ENCODE measurements at regions not wholly inside any gene's neighbourhood (a gene's known extent, or its start where the extent isn't known, plus 50 kb on each side); places are given as distances from the start of the nearest gene placed in this dataset.

GRCh38 chr2:42863751-42864150, 71.4 kb upstream of the HAAO start:
- DNase-seq: no peak

GRCh38 chr2:42863320-42863719, 70.9 kb upstream of the HAAO start:
- DNase-seq: no peak

GRCh38 chr2:42862669-42863185, 70.3 kb upstream of the HAAO start:
- no peak for DNase-seq

GRCh38 chr2:42861321-42861720, 68.9 kb upstream of the HAAO start:
- no peak for DNase-seq

- no peak for DNase-seq
Measured at GRCh38 chr2:42860319-42861094, 68.1 kb upstream of the HAAO start.

- DNase-seq: no peak
Measured at GRCh38 chr2:42859791-42860190, 67.4 kb upstream of the HAAO start.

- DNase-seq: peak; percentile 23
Measured at GRCh38 chr2:42859006-42859552, 66.7 kb upstream of the HAAO start.

- no peak for DNase-seq
Measured at GRCh38 chr2:42858140-42859005, 66.0 kb upstream of the HAAO start.

- no peak for DNase-seq
Measured at GRCh38 chr2:42856891-42857632, 64.7 kb upstream of the HAAO start.

- no peak for DNase-seq
Measured at GRCh38 chr2:42856106-42856860, 63.9 kb upstream of the HAAO start.

- DNase-seq: no peak
Measured at GRCh38 chr2:42855221-42855970, 63.0 kb upstream of the HAAO start.

- DNase-seq: no peak
Measured at GRCh38 chr2:42854207-42854818, 61.9 kb upstream of the HAAO start.

- DNase-seq: no peak
Measured at GRCh38 chr2:42853549-42854206, 61.3 kb upstream of the HAAO start.

- DNase-seq: no peak
Measured at GRCh38 chr2:42852798-42853197, 60.4 kb upstream of the HAAO start.

GRCh38 chr2:42851740-42852250, 59.4 kb upstream of the HAAO start:
- no peak for DNase-seq

- no peak for DNase-seq
Measured at GRCh38 chr2:42851186-42851585, 58.8 kb upstream of the HAAO start.

GRCh38 chr2:42850016-42850805, 57.8 kb upstream of the HAAO start:
- no peak for DNase-seq

GRCh38 chr2:42849311-42849710, 56.9 kb upstream of the HAAO start:
- no peak for DNase-seq

GRCh38 chr2:42848726-42849290, 56.4 kb upstream of the HAAO start:
- no peak for DNase-seq

All from NCI-H2107 (cell line).